Bronchial epithelial cell (primary cell): ENCODE measurements at regions not wholly inside any gene's neighbourhood (a gene's known extent, or its start where the extent isn't known, plus 50 kb on each side); places are given as distances from the start of the nearest gene placed in this dataset.

Source experiments
- DNase-seq: peaks from one replicate; pipeline ENCODE4 v3.0.0-alpha.2; 2010; ENCODE audit warnings: low read depth
- FAIRE-seq: peaks from 2 replicates; lab custom pipeline; 2011; peaks lifted over from hg19 to GRCh38; lab: Jason Lieb, UNC
- H3K27me3 ChIP-seq: 2 replicates; pipeline ENCODE4 v1.5.1; 2011; ENCODE audit warnings: low read length; ENCODE audit not compliant: control insufficient read depth, insufficient read depth
- H3K36me3 ChIP-seq: 2 replicates; pipeline ENCODE4 v1.5.1; 2011; ENCODE audit warnings: low read length; ENCODE audit not compliant: control insufficient read depth, insufficient read depth
- H3K4me3 ChIP-seq: 2 replicates; pipeline ENCODE4 v1.5.1; 2011; ENCODE audit warnings: mild to moderate bottlenecking, low read depth, low read length, control low read depth
- TF ChIP-seq, protein P1 (sequence below): IDR thresholded peaks from 2 replicates; pipeline ENCODE4 v1.5.1; 2011; ENCODE audit warnings: mild to moderate bottlenecking, moderate library complexity, low read length, control low read depth, inconsistent platforms; ENCODE audit not compliant: insufficient read depth, severe bottlenecking

GRCh38 chr1:81547912-81548303 lies 252.8 kb upstream of the ADGRL2 start:
- FAIRE-seq (no peak), DNase-seq (no peak)
- no peaks in the 10 kb centered on the region for H3K36me3 ChIP-seq

DNA sequence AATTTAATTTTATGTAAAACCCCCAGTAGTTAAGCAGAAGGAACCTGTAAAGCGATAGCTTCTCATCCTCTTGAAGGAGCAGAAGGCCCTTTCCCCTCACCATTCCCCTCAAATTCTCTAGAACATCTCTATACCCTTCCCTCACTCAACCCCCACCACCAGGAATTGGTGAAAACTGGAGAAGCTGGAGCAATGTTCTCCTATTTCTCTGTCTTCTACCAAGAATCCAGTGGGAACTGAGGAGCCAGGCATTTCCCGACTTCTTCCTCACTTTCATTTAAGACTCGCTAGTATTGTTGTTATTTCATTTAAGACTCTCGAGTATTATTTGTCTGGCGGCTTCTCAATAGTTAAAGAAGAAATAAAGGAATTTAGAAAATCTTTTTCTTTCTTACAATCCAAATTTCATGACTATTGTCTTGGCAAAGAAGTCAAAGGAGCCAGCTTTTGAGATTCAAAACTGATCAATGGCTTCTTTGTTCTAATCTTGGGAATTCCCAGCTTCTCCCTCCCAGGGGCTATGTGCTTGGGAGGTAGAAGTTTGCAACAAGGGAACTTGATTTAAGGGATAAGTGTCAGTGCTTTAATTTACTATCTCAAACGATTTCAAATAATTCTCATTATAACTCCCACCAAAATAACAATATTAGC lies 253.3 kb upstream of the ADGRL2 start:
- H3K36me3 ChIP-seq = no peaks in the 10 kb centered on the region
- H3K4me3 ChIP-seq = no peak overlapping the region
- H3K27me3 ChIP-seq = no peaks in the 10 kb centered on the region
- FAIRE-seq (no peak), DNase-seq (no peak)
- TF ChIP-seq, protein P1, sequence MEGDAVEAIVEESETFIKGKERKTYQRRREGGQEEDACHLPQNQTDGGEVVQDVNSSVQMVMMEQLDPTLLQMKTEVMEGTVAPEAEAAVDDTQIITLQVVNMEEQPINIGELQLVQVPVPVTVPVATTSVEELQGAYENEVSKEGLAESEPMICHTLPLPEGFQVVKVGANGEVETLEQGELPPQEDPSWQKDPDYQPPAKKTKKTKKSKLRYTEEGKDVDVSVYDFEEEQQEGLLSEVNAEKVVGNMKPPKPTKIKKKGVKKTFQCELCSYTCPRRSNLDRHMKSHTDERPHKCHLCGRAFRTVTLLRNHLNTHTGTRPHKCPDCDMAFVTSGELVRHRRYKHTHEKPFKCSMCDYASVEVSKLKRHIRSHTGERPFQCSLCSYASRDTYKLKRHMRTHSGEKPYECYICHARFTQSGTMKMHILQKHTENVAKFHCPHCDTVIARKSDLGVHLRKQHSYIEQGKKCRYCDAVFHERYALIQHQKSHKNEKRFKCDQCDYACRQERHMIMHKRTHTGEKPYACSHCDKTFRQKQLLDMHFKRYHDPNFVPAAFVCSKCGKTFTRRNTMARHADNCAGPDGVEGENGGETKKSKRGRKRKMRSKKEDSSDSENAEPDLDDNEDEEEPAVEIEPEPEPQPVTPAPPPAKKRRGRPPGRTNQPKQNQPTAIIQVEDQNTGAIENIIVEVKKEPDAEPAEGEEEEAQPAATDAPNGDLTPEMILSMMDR = no peak

More at GRCh38 chr1:81547912-81548303, 252.8 kb upstream of the ADGRL2 start:
- H3K27me3 ChIP-seq = no peaks in the 10 kb centered on the region
- H3K4me3 ChIP-seq = no peak overlapping the region
- TF ChIP-seq, protein P1 = no peak

GRCh38 chr1:81545734-81546133 lies 255.0 kb upstream of the ADGRL2 start:
- DNase-seq (no peak), FAIRE-seq (no peak)
- no peak overlapping the region for H3K4me3 ChIP-seq
- TF ChIP-seq, protein P1 = no peak
- H3K27me3 ChIP-seq = no peaks in the 10 kb centered on the region
- no peaks in the 10 kb centered on the region for H3K36me3 ChIP-seq

- no peaks in the 10 kb centered on the region for H3K27me3 ChIP-seq
- no peaks in the 10 kb centered on the region for H3K36me3 ChIP-seq
- DNase-seq (no peak), FAIRE-seq (no peak)
- TF ChIP-seq, protein P1 = no peak
- no peak overlapping the region for H3K4me3 ChIP-seq
Measured at GRCh38 chr1:81543764-81544163, 257.0 kb upstream of the ADGRL2 start.

GRCh38 chr1:81542196-81542595 lies 258.5 kb upstream of the ADGRL2 start:
- TF ChIP-seq, protein P1 = no peak
- FAIRE-seq = no peak
- DNase-seq = no peak
- H3K4me3 ChIP-seq = no peak overlapping the region
- no peaks in the 10 kb centered on the region for H3K27me3 ChIP-seq
- no peaks in the 10 kb centered on the region for H3K36me3 ChIP-seq

- no peak for DNase-seq
- Histone ChIP-seq H3K36me3 (no peaks in the 10 kb centered on the region), H3K27me3 (no peaks in the 10 kb centered on the region), H3K4me3 (no peak overlapping the region)
- TF ChIP-seq, protein P1 = no peak
- no peak for FAIRE-seq
Measured at GRCh38 chr1:81540216-81540615, 260.5 kb upstream of the ADGRL2 start.
